ENCODE measurements at regions not wholly inside any gene's neighbourhood (a gene's known extent, or its start where the extent isn't known, plus 50 kb on each side); places are given as distances from the start of the nearest gene placed in this dataset.

DNA sequence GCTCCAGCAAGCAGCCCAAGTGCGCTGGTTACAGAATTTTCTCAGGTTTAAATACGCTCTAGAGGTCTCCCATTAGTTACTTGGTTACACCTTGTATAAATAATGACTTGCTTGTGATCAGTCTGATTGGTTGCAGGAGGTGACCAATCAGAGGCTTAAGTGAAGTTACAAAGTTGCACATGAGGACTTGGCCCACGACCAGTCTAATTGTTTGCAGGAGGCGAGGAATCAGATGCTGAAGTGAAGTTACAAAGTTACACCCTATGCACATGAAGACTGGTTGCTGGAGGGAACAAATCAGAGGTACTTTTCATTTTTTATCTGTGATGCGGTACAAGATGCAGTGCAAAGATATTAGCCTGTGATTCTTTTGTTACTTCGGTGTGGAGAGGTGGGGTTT, 80.7 kb downstream of the UBE2NL start (continued):
- TF ChIP-seq ZNF24 (IDR thresholded peaks at IDR 0.05) = no peak

- Histone ChIP-seq H3K4me3 (no peak overlapping the region), H3K4me1 (replicated peaks in 1 of 2; ENCODE audit: control insufficient read depth in 2 of 2, insufficient read depth in 2 of 2, low read length in 2 of 2) (no peaks in the 10 kb centered on the region), H3K9ac (ENCODE audit: insufficient read depth in 1 of 2, low read depth in 2 of 2, low read length in 2 of 2) (no peak overlapping the region), H3K79me2 (ENCODE audit: control insufficient read depth, insufficient read depth, low read length) (no peaks in the 10 kb centered on the region), H3K27me3 (ENCODE audit: control insufficient read depth in 2 of 2, insufficient read depth in 2 of 2, low read length in 2 of 2) (no peaks in the 10 kb centered on the region), H3K9me3 (replicated peaks; ENCODE audit: control insufficient read depth, insufficient read depth, low read depth, low read length) (no peaks in the 10 kb centered on the region), H3K9me1 (ENCODE audit: control insufficient read depth, insufficient read depth, low read length) (no peaks in the 10 kb centered on the region), H3K4me2 (ENCODE audit: insufficient read depth, low read length) (no peak overlapping the region), H3K27ac (ENCODE audit: extremely low read depth, low read depth, low read length) (no peak overlapping the region), H4K20me1 (replicated peaks; ENCODE audit: control insufficient read depth, insufficient read depth, low read length) (no peaks in the 10 kb centered on the region), H2AFZ (ENCODE audit: low read depth, low read length) (no peak overlapping the region), H3K36me3 (ENCODE audit: control insufficient read depth, insufficient read depth, low read length) (no peaks in the 10 kb centered on the region)
- in situ Hi-C loops (cut with MboI) = no loop called here
- no TSS peak for BruUV-seq (replicated peaks)
- WGBS (ENCODE audit: insufficient coverage, low coverage, missing lambda C conversion rate) = 0% methylated on average over 4 of the region's 4 CpGs
- TF ChIP-seq MEIS2 (IDR thresholded peaks at IDR 0.05; ENCODE audit: partially characterized antibody) = no peak
- TF ChIP-seq SETDB1 (IDR thresholded peaks at IDR 0.05; ENCODE audit: low read length) = no peak
- no peak for TF ChIP-seq PHF8 (IDR thresholded peaks at IDR 0.05; ENCODE audit: borderline replicate concordance, low read length)
- TF ChIP-seq ASH1L (IDR thresholded peaks at IDR 0.05; ENCODE audit: borderline replicate concordance, low read depth, partially characterized antibody) = no peak
- TF ChIP-seq CEBPB (tag; IDR thresholded peaks at IDR 0.05) = no peak
- TF ChIP-seq PRPF4 (IDR thresholded peaks at IDR 0.05; ENCODE audit: insufficient read depth, low read depth, low read length, poor library complexity, severe bottlenecking) = no peak
- TF ChIP-seq BMI1 (IDR thresholded peaks at IDR 0.05; ENCODE audit: low read length) = no peak
- no peak for TF ChIP-seq RAD21 (CRISPR knock-in tag; conservative IDR thresholded peaks at IDR 0.05 in 1 of 2, IDR thresholded peaks at IDR 0.05 in 1 of 2)
- no peak for TF ChIP-seq FOXM1 (IDR thresholded peaks at IDR 0.05; ENCODE audit: low read depth)
- TF ChIP-seq FOXM1 (CRISPR knock-in tag; IDR thresholded peaks at IDR 0.05; ENCODE audit: low read depth) = no peak
- TF ChIP-seq, protein P1, sequence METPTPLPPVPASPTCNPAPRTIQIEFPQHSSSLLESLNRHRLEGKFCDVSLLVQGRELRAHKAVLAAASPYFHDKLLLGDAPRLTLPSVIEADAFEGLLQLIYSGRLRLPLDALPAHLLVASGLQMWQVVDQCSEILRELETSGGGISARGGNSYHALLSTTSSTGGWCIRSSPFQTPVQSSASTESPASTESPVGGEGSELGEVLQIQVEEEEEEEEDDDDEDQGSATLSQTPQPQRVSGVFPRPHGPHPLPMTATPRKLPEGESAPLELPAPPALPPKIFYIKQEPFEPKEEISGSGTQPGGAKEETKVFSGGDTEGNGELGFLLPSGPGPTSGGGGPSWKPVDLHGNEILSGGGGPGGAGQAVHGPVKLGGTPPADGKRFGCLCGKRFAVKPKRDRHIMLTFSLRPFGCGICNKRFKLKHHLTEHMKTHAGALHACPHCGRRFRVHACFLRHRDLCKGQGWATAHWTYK (CRISPR knock-in tag; IDR thresholded peaks at IDR 0.05) = no peak
- intact Hi-C loops (cut with micrococcal nuclease) = no loop called here
- ChIA-PET POLR2A (no interaction called here), CTCF (ENCODE audit: low intra/inter-chr PET ratio) (no interaction called here)
- ATAC-seq = no peak
- DNase-seq (ENCODE audit: extremely low read depth in 1 of 4, low spot score in 3 of 4) = no peak
- no peak for FAIRE-seq
These were observed 104.5 kb downstream of the UBE2NL start for GRCh38 chrX:143988356-143988755.
